ENCODE measurements at regions not wholly inside any gene's neighbourhood (a gene's known extent, or its start where the extent isn't known, plus 50 kb on each side); places are given as distances from the start of the nearest gene placed in this dataset.

GRCh38 chr15:70151462-70151861, 53.7 kb upstream of the TLE3 start (continued):
- TF ChIP-seq ATF3 (IDR thresholded peaks at IDR 0.05; ENCODE audit: insufficient read depth, low read depth, low read length) (no peak), YY1 (IDR thresholded peaks at IDR 0.05; ENCODE audit: low read depth, low read length) (no peak), GABPA (IDR thresholded peaks at IDR 0.05; ENCODE audit: borderline replicate concordance, insufficient read depth, low read length) (no peak)

Measured in H1 (cell line).